ENCODE measurements at regions not wholly inside any gene's neighbourhood (a gene's known extent, or its start where the extent isn't known, plus 50 kb on each side); places are given as distances from the start of the nearest gene placed in this dataset.

DNA sequence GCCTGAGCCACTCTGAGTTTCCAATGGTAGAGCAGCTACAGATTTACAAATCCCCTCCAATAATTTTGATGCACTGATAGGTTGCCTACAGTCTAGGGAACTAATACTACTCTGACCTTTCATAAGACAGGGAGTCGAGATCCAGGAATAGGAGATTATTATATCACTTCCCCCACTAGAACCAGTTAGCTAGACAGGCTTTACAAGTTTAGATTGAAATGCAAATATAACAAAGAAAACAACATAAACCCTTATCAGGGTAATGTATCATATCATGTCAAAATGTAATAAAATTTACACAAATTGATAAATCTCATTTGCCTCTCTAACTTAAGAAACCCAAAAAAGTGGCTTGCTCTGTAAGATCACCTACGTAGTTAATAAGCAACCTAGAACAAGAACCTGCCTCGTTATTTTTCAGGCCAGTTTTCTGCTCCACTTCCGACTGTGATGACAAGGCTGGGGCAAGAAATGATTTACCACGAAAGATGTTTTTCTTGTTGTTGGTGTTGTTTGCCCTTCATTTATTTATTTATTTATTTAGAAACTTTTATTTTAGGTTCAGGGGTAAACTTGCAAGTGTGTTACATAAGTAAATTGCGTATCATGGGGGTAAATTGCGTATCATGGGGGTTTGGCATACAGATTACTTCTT lies 504.2 kb upstream of the ID4 start:
- no peak overlapping the region for H3K27ac Mint-ChIP-seq
- no peaks in the 10 kb centered on the region for H3K27me3 Mint-ChIP-seq (ENCODE audit: low read depth)
- peaks cover 0 to 1% of the 10 kb centered on the region in 2 donors for H3K36me3 Mint-ChIP-seq (ENCODE audit: insufficient read depth in 2 of 2)
- H3K4me3 Mint-ChIP-seq = no peak overlapping the region
- peaks cover 2 to 7% of the 10 kb centered on the region in 2 donors for H3K9me3 Mint-ChIP-seq
- DNase-seq (no peak), ATAC-seq (replicated peaks in 1 of 2) (no peak)
- H3K4me1 Mint-ChIP-seq (ENCODE audit: low read depth) = no peaks in the 10 kb centered on the region

DNA sequence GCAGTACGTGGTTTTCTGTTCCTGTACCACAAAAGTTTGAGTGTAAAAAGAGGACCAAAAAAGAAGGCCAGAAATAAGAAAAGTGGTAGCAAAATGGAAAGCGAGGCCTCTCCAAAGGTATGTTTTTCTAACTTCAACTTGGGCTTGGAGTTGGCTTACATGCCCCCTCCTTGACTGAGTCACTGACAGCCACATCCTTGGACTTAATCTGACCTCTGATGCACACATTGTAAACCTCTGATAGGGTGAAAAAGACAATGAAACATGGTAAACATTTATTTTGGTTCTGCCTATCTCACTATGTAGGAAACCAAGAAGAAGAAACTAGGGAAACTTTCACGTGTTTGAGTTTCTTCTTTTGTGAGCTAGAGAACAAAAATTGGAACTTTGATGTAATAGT lies 503.2 kb upstream of the ID4 start:
- no peak overlapping the region for H3K27ac Mint-ChIP-seq
- no peak for DNase-seq
- ATAC-seq (replicated peaks in 1 of 2) = no peak
- peaks cover 0 to 1% of the 10 kb centered on the region in 2 donors for H3K36me3 Mint-ChIP-seq (ENCODE audit: insufficient read depth in 2 of 2)
- no peaks in the 10 kb centered on the region for H3K4me1 Mint-ChIP-seq (ENCODE audit: low read depth)
- no peak overlapping the region for H3K4me3 Mint-ChIP-seq
- peaks cover 2 to 6% of the 10 kb centered on the region in 2 donors for H3K9me3 Mint-ChIP-seq
- H3K27me3 Mint-ChIP-seq (ENCODE audit: low read depth) = no peaks in the 10 kb centered on the region

DNA sequence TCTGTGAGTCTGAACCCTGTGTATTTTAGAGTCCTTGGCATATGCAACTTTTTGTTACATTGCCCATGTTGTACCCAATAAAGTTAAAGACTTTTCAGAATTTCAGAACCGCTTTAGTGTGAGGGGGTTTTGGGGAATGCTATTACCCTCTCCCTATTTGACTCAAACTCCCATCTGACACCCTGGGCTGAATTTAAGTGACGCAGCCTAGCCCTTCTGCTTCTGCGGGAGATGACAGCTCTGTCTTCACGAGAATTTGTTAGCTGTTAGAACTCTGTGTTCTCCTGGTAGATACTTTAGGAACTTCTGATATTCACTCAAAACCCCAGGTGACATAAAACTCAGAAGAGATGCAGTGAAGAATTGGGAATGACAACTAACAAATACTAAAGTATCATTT lies 500.6 kb upstream of the ID4 start:
- H3K4me1 Mint-ChIP-seq (ENCODE audit: low read depth) = no peaks in the 10 kb centered on the region
- ATAC-seq (replicated peaks in 1 of 2) (no peak), DNase-seq (no peak)
- no peaks in the 10 kb centered on the region for H3K27me3 Mint-ChIP-seq (ENCODE audit: low read depth)
- peaks cover 2 to 3% of the 10 kb centered on the region in 2 donors for H3K9me3 Mint-ChIP-seq
- H3K4me3 Mint-ChIP-seq = no peak overlapping the region
- H3K27ac Mint-ChIP-seq = no peak overlapping the region
- peaks cover 0 to 1% of the 10 kb centered on the region in 2 donors for H3K36me3 Mint-ChIP-seq (ENCODE audit: insufficient read depth in 2 of 2)

- ATAC-seq (replicated peaks in 1 of 2) = no peak
- H3K27me3 Mint-ChIP-seq (ENCODE audit: low read depth) = no peaks in the 10 kb centered on the region
- no peak for DNase-seq
- peaks cover 0 to 1% of the 10 kb centered on the region in 2 donors for H3K36me3 Mint-ChIP-seq (ENCODE audit: insufficient read depth in 2 of 2)
- H3K9me3 Mint-ChIP-seq = peaks cover 2 to 3% of the 10 kb centered on the region in 2 donors
- no peak overlapping the region for H3K27ac Mint-ChIP-seq
- no peak overlapping the region for H3K4me3 Mint-ChIP-seq
- H3K4me1 Mint-ChIP-seq (ENCODE audit: low read depth) = no peaks in the 10 kb centered on the region
Observed at GRCh38 chr6:19337101-19337500, 500.1 kb upstream of the ID4 start.

DNA sequence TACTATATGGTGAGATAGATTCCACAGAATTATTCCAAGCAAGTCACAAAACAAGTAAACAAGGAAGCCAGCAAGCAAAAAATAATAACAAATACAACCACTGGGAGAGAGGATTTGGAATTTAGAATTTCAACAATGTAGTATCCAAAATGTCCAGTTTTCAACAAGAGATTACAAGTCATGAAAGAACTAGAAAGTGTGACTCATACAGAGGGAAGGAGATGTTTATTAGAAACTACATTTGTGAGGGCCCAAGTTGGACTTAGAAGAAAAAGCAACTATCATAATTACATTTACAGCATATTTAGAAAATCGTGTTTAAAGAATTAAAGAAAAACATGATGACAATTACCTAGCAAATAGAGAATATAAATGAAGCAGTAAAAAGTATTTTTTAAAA lies 494.6 kb upstream of the ID4 start:
- H3K36me3 Mint-ChIP-seq (ENCODE audit: insufficient read depth in 2 of 2) = peaks cover 0 to 2% of the 10 kb centered on the region in 2 donors
- peaks cover 0 to 2% of the 10 kb centered on the region in 2 donors for H3K9me3 Mint-ChIP-seq
- H3K27me3 Mint-ChIP-seq (ENCODE audit: low read depth) = no peaks in the 10 kb centered on the region
- H3K4me3 Mint-ChIP-seq = no peak overlapping the region
- DNase-seq = no peak
- H3K4me1 Mint-ChIP-seq (ENCODE audit: low read depth) = no peaks in the 10 kb centered on the region
- no peak for ATAC-seq (replicated peaks in 1 of 2)
- H3K27ac Mint-ChIP-seq = no peak overlapping the region

GRCh38 chr6:19349429-19349828 lies 487.7 kb upstream of the ID4 start:
- H3K4me3 Mint-ChIP-seq = no peak overlapping the region
- no peaks in the 10 kb centered on the region for H3K4me1 Mint-ChIP-seq (ENCODE audit: low read depth)
- DNase-seq (no peak), ATAC-seq (replicated peaks in 1 of 2) (no peak)
- no peaks in the 10 kb centered on the region for H3K36me3 Mint-ChIP-seq (ENCODE audit: insufficient read depth in 2 of 2)
- H3K9me3 Mint-ChIP-seq = peaks cover 0 to 4% of the 10 kb centered on the region in 2 donors
- H3K27me3 Mint-ChIP-seq (ENCODE audit: low read depth) = no peaks in the 10 kb centered on the region
- no peak overlapping the region for H3K27ac Mint-ChIP-seq

GRCh38 chr6:19354181-19354580 lies 483.0 kb upstream of the ID4 start:
- no peaks in the 10 kb centered on the region for H3K4me1 Mint-ChIP-seq (ENCODE audit: low read depth)
- H3K27ac Mint-ChIP-seq = no peak overlapping the region
- no peaks in the 10 kb centered on the region for H3K27me3 Mint-ChIP-seq (ENCODE audit: low read depth)
- no peak for ATAC-seq (replicated peaks in 1 of 2)
- DNase-seq = no peak
- no peak overlapping the region for H3K4me3 Mint-ChIP-seq
- peaks cover 2 to 3% of the 10 kb centered on the region in 2 donors for H3K9me3 Mint-ChIP-seq
- H3K36me3 Mint-ChIP-seq (ENCODE audit: insufficient read depth in 2 of 2) = no peaks in the 10 kb centered on the region

- Mint-ChIP-seq H3K9me3 (peaks cover 4% of the 10 kb centered on the region in 2 donors), H3K36me3 (ENCODE audit: insufficient read depth in 2 of 2) (no peaks in the 10 kb centered on the region), H3K4me1 (ENCODE audit: low read depth) (no peaks in the 10 kb centered on the region), H3K4me3 (no peak overlapping the region), H3K27me3 (ENCODE audit: low read depth) (no peaks in the 10 kb centered on the region), H3K27ac (no peak overlapping the region)
- no peak for ATAC-seq (replicated peaks in 1 of 2)
- no peak for DNase-seq
Observed at GRCh38 chr6:19356692-19357091, 480.5 kb upstream of the ID4 start.

GRCh38 chr6:19362396-19362795 lies 474.8 kb upstream of the ID4 start:
- Mint-ChIP-seq H3K4me1 (ENCODE audit: low read depth) (no peaks in the 10 kb centered on the region), H3K9me3 (peaks cover 7 to 10% of the 10 kb centered on the region in 2 donors), H3K36me3 (ENCODE audit: insufficient read depth in 2 of 2) (no peaks in the 10 kb centered on the region), H3K27me3 (ENCODE audit: low read depth) (no peaks in the 10 kb centered on the region), H3K27ac (no peak overlapping the region), H3K4me3 (no peak overlapping the region)
- DNase-seq (no peak), ATAC-seq (replicated peaks in 1 of 2) (no peak)

GRCh38 chr6:19368511-19368910 lies 468.7 kb upstream of the ID4 start:
- no peak overlapping the region for H3K4me3 Mint-ChIP-seq
- DNase-seq = no peak
- H3K27ac Mint-ChIP-seq = no peak overlapping the region

DNA sequence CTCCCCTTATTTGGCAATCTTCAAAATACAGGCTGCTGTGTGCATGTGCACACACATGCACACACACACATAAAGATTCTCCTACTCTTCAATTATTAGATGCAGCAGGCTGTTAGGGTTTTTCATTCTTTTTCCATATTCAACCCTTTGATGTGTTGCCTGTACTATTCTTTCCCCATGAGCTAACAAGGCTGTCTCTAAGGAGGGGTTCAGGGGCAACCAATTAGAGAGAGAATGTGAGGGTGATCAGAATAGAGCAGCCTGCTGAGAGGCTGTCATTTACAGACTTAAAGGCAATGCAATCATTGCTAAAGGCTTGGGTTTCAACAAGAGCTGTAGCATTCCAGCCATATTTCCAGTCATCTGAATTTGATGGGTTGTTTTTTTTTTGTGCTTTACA lies 467.4 kb upstream of the ID4 start:
- Mint-ChIP-seq H3K36me3 (ENCODE audit: insufficient read depth in 2 of 2) (no peaks in the 10 kb centered on the region), H3K4me3 (no peak overlapping the region), H3K9me3 (peaks cover 16 to 18% of the 10 kb centered on the region in 2 donors), H3K27ac (no peak overlapping the region), H3K4me1 (ENCODE audit: low read depth) (no peaks in the 10 kb centered on the region), H3K27me3 (ENCODE audit: low read depth) (no peaks in the 10 kb centered on the region)
- ATAC-seq (replicated peaks in 1 of 2) = no peak
- DNase-seq = no peak

More at GRCh38 chr6:19368511-19368910, 468.7 kb upstream of the ID4 start:
- H3K4me1 Mint-ChIP-seq (ENCODE audit: low read depth) = no peaks in the 10 kb centered on the region
- no peak for ATAC-seq (replicated peaks in 1 of 2)
- H3K9me3 Mint-ChIP-seq = peaks cover 16% of the 10 kb centered on the region in 2 donors
- no peaks in the 10 kb centered on the region for H3K36me3 Mint-ChIP-seq (ENCODE audit: insufficient read depth in 2 of 2)
- H3K27me3 Mint-ChIP-seq (ENCODE audit: low read depth) = no peaks in the 10 kb centered on the region

DNA sequence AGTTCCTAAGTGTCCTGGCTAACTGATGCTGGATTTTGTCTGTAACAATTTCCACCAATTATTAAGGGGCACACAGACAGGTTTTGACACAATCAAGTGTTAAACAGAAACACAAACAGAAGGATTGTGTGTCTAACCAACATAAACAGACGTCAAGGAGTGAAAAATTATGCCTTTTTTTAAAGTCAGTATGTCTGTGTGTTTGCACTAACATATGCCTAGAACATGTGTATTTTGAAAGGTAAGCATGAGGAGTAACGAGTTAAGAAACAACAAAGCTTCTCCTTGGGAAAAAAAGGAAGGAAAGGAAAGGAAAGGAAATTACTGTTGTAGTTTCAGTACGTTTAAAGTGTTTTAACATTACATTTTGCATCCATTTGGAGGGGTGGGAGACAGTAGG lies 466.3 kb upstream of the ID4 start:
- DNase-seq = no peak
- H3K27ac Mint-ChIP-seq = no peak overlapping the region
- ATAC-seq (replicated peaks in 1 of 2) = no peak
- H3K9me3 Mint-ChIP-seq = peaks cover 16 to 18% of the 10 kb centered on the region in 2 donors
- H3K36me3 Mint-ChIP-seq (ENCODE audit: insufficient read depth in 2 of 2) = no peaks in the 10 kb centered on the region
- no peaks in the 10 kb centered on the region for H3K27me3 Mint-ChIP-seq (ENCODE audit: low read depth)
- H3K4me1 Mint-ChIP-seq (ENCODE audit: low read depth) = no peaks in the 10 kb centered on the region
- no peak overlapping the region for H3K4me3 Mint-ChIP-seq

- Mint-ChIP-seq H3K27ac (no peak overlapping the region), H3K9me3 (peaks cover 9 to 14% of the 10 kb centered on the region in 2 donors), H3K4me1 (ENCODE audit: low read depth) (no peaks in the 10 kb centered on the region), H3K4me3 (no peak overlapping the region), H3K27me3 (ENCODE audit: low read depth) (no peaks in the 10 kb centered on the region), H3K36me3 (ENCODE audit: insufficient read depth in 2 of 2) (no peaks in the 10 kb centered on the region)
- DNase-seq (no peak), ATAC-seq (replicated peaks in 1 of 2) (no peak)
Observed at GRCh38 chr6:19375613-19376012, 461.6 kb upstream of the ID4 start.

GRCh38 chr6:19377722-19378121 lies 459.4 kb upstream of the ID4 start:
- DNase-seq (no peak), ATAC-seq (replicated peaks in 1 of 2) (no peak)
- Mint-ChIP-seq H3K9me3 (peaks cover 2 to 5% of the 10 kb centered on the region in 2 donors), H3K27me3 (ENCODE audit: low read depth) (no peaks in the 10 kb centered on the region), H3K27ac (no peak overlapping the region), H3K4me1 (ENCODE audit: low read depth) (no peaks in the 10 kb centered on the region), H3K4me3 (no peak overlapping the region), H3K36me3 (ENCODE audit: insufficient read depth in 2 of 2) (no peaks in the 10 kb centered on the region)

Measured in activated T-cell treated with anti-CD3 and anti-CD28 coated beads, Interleukin-2, amount 50 U/mL, for 72 hours (primary cell).